ENCODE measurements at regions not wholly inside any gene's neighbourhood (a gene's known extent, or its start where the extent isn't known, plus 50 kb on each side); places are given as distances from the start of the nearest gene placed in this dataset.

GRCh38 chr7:145464287-145464686 is 628.4 kb upstream of the TPK1 start:
- TF ChIP-seq POLR2A (IDR thresholded peaks at IDR 0.05; ENCODE audit: low read depth, low read length): no peak
- TF ChIP-seq TAF1 (IDR thresholded peaks at IDR 0.05; ENCODE audit: borderline replicate concordance, low read depth, low read length): no peak
